Naive B cell (primary cell): ENCODE measurements at regions not wholly inside any gene's neighbourhood (a gene's known extent, or its start where the extent isn't known, plus 50 kb on each side); places are given as distances from the start of the nearest gene placed in this dataset.
A peak's percentile ranks its signal among the peaks of the same experiment; 100 is the strongest.

Experiments used
- ATAC-seq, 2 donors: fragments of 150-1000 bp; cut with Tn5 transposase; 2 replicates each; pipeline ENCODE4 v1.10.0; 2021; ENCODE audit warnings: low read depth in 2 of 2, mild to moderate bottlenecking in 2 of 2, moderate library complexity in 2 of 2
- DNase-seq: peaks from one replicate; pipeline ENCODE4 v3.0.0; 2022
- H3K27ac Mint-ChIP-seq, 6 donors: one replicate each; pipeline ENCODE4 v1.8.0; 2020 to 2022; ENCODE audit warnings: mild to moderate bottlenecking in 6 of 6, mixed read lengths in 6 of 6, moderate library complexity in 5 of 6, inconsistent platforms in 2 of 6
- H3K27me3 Mint-ChIP-seq, 3 donors: one replicate each; pipeline ENCODE4 v1.8.0; 2021 to 2022; ENCODE audit warnings: mixed read lengths in 3 of 3, mild to moderate bottlenecking in 1 of 3
- H3K36me3 Mint-ChIP-seq, 2 donors: one replicate each; pipeline ENCODE4 v1.8.0; 2020 to 2022; ENCODE audit warnings: mixed read lengths in 2 of 2, inconsistent platforms in 1 of 2, mild to moderate bottlenecking in 1 of 2
- H3K4me1 Mint-ChIP-seq, 3 donors: one replicate each; pipeline ENCODE4 v1.8.0; 2020 to 2022; ENCODE audit warnings: mixed read lengths in 3 of 3, inconsistent platforms in 1 of 3, mild to moderate bottlenecking in 1 of 3, moderate library complexity in 1 of 3
- H3K4me3 Mint-ChIP-seq, 8 donors: one replicate each; pipeline ENCODE4 v1.8.0; 2020 to 2022; ENCODE audit warnings: mild to moderate bottlenecking in 8 of 8, mixed read lengths in 8 of 8, moderate library complexity in 8 of 8, inconsistent platforms in 2 of 8
- H3K9me3 Mint-ChIP-seq, 7 donors: one replicate each; pipeline ENCODE4 v1.8.0; 2020 to 2022; ENCODE audit warnings: mixed read lengths in 7 of 7, mild to moderate bottlenecking in 5 of 7, inconsistent platforms in 2 of 7, moderate library complexity in 1 of 7

GRCh38 chr6:1127129-1127528, 184.8 kb upstream of the FOXQ1 start:
- no peak overlapping the region for H3K4me3 Mint-ChIP-seq

DNA sequence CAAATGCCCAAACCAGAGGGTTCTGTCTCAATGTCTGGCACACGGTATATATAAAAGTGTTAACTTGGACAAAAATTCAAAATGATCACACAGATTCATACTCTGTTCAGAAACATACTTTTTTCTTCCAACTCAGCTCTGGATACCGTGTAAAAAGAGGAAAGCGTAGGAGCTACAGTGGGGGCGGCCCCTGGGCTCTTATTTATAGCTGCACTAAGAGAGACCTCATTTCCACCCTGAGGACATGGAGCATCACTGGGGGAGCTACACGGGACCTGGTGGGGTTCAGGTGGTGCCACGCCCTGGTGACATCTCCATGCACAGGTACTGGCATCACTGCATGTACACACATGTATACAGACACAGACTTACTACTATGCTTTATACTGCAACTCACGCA, 185.9 kb upstream of the FOXQ1 start:
- DNase-seq, result no peak
- peaks cover 11 to 19% (median 13%) of the 10 kb centered on the region in 3 donors for H3K27me3 Mint-ChIP-seq
- H3K4me3 Mint-ChIP-seq, result no peak overlapping the region
- no peaks in the 10 kb centered on the region for H3K36me3 Mint-ChIP-seq
- H3K9me3 Mint-ChIP-seq, result peaks cover 0 to 5% (median 2%) of the 10 kb centered on the region in 7 donors
- no peak for ATAC-seq
- H3K27ac Mint-ChIP-seq, result no peak overlapping the region
- H3K4me1 Mint-ChIP-seq, result peaks cover 0 to 4% (median 3%) of the 10 kb centered on the region in 3 donors

More at GRCh38 chr6:1127129-1127528, 184.8 kb upstream of the FOXQ1 start:
- ATAC-seq (no peak), DNase-seq (no peak)
- H3K9me3 Mint-ChIP-seq, result peaks cover 0 to 5% (median 2%) of the 10 kb centered on the region in 7 donors
- peaks cover 14 to 18% (median 17%) of the 10 kb centered on the region in 3 donors for H3K27me3 Mint-ChIP-seq
- no peak overlapping the region for H3K27ac Mint-ChIP-seq
- H3K36me3 Mint-ChIP-seq, result no peaks in the 10 kb centered on the region
- peaks cover 0 to 4% (median 3%) of the 10 kb centered on the region in 3 donors for H3K4me1 Mint-ChIP-seq

DNA sequence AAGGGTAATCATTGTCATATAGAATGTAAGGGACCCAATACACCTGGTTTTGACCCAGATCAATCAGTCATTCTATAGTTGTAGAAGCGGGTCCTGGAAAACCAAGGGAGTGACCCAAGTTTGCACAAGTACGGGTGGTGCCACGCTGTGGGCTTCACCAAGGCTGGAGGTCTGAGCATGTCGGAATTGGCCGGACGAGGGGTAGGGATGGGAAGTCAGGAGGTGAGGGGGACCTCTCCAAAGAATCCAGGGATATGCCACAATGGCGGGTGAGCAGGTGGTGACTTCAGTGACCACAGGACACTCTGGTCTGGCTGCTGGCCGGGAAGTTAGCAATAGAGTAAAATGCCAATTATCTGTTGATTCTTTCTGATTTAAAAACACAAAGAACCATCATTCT, 186.6 kb upstream of the FOXQ1 start:
- Mint-ChIP-seq H3K4me3 (no peak overlapping the region), H3K9me3 (peaks cover 0 to 5% (median 2%) of the 10 kb centered on the region in 7 donors), H3K36me3 (no peaks in the 10 kb centered on the region), H3K4me1 (peaks cover 0 to 4% (median 3%) of the 10 kb centered on the region in 3 donors), H3K27ac (no peak overlapping the region), H3K27me3 (peaks cover 11 to 19% (median 13%) of the 10 kb centered on the region in 3 donors)
- DNase-seq (no peak), ATAC-seq (no peak)

DNA sequence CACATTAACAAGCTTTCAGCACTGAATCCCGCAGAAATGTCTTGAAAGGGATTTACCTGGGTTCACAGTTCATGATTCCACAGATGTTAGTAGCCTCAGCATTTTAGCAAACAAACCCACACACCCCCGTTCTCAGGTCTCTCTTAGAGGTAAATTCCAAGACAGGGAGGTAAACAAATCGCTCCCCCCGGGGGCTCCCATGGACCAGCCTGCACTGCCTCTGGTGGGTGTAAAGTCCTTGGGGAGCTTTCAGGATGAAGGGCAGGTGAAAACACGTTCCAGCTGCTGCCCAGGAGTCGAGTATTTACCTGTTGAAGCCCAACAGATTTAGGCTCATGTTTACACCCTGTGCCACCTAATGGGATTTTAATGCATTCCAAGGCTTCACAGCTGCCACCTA, 187.0 kb upstream of the FOXQ1 start:
- H3K36me3 Mint-ChIP-seq, result no peaks in the 10 kb centered on the region

DNA sequence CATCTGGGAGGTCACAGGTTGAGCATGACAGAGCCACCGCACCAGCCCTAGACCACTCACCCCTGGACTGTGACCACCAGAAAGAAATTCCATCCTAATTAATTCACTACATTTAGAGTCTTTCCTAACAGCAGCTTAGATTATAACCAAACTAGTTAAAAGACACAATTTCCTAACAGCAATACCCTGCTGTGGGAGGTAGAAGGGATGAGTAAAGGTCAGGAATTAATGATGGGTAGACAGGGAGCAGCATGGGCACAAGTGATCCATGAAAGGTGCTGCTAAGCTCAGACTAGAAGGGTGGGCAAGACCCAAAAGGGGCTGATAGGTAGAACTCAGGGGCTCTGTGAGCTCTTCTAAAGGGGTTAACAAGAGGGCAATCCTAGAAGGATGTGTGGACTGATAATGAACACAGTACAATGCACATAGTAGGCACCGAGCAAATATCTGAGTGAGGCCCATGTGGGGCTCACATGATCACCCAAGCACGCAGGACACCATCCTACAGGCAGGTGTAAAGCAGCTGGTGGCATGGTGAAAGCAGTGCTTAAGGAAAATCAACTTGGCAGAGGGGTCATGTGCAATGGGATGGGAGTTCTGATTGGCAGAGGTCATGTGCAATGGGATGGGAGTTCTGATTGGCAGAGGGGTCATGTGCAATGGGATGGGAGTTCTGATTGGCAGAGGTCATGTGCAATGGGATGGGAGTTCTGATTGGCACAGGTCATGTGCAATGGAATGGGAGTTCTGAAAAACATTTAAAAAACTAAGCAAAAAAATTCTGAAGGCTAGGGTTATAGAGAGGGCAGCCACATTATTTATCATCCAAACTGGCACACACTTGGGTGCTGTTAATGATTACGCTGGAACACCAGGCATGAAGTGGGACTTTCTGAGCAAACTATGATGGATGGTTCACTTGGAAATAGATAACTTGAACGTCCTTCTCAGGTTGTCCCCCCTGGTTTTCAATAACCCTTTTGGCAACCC, 188.2 kb upstream of the FOXQ1 start:
- Mint-ChIP-seq H3K4me3 (no peak overlapping the region), H3K27me3 (peaks cover 15 to 25% (median 24%) of the 10 kb centered on the region in 3 donors), H3K36me3 (no peaks in the 10 kb centered on the region), H3K27ac (peak overlapping the region in 1 of 6 donors; percentile 31), H3K4me1 (peaks cover 0 to 4% (median 3%) of the 10 kb centered on the region in 3 donors), H3K9me3 (peaks cover 0 to 7% (median 2%) of the 10 kb centered on the region in 7 donors)
- no peak for DNase-seq
- no peak for ATAC-seq

More for the DNA sequence above, 187.0 kb upstream of the FOXQ1 start:
- no peak for ATAC-seq
- no peak overlapping the region for H3K27ac Mint-ChIP-seq
- no peak overlapping the region for H3K4me3 Mint-ChIP-seq
- peaks cover 0 to 4% (median 3%) of the 10 kb centered on the region in 3 donors for H3K4me1 Mint-ChIP-seq
- peaks cover 0 to 5% (median 2%) of the 10 kb centered on the region in 7 donors for H3K9me3 Mint-ChIP-seq
- no peak for DNase-seq
- H3K27me3 Mint-ChIP-seq, result peaks cover 12 to 19% (median 14%) of the 10 kb centered on the region in 3 donors

DNA sequence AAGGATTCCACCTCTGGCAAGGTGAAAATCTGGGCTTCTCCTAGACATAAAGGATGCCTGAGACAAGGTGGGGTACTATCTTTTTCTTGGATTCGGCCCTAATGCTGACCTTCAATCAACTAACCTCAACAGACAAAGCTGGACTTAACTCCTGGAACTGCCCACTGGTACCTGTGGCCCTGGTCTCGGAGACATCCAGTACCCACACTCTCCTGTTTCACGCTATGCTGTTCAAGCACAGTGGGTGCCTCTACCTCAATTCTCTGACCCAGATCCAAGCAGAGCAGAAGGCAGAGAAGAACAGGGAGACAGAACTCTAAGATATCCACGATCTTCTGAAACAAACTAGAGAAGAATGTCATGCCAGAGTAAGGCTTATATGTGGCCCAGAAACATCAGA, 189.8 kb upstream of the FOXQ1 start:
- Mint-ChIP-seq H3K4me3 (no peak overlapping the region), H3K27me3 (peaks cover 17 to 27% (median 25%) of the 10 kb centered on the region in 3 donors), H3K9me3 (peaks cover 0 to 5% (median 2%) of the 10 kb centered on the region in 7 donors), H3K27ac (no peak overlapping the region), H3K36me3 (no peaks in the 10 kb centered on the region), H3K4me1 (no peaks in the 10 kb centered on the region)
- ATAC-seq, result no peak
- no peak for DNase-seq

- DNase-seq, result no peak
- Mint-ChIP-seq H3K4me3 (no peak overlapping the region), H3K27ac (no peak overlapping the region), H3K36me3 (no peaks in the 10 kb centered on the region), H3K27me3 (peaks cover 24 to 38% (median 36%) of the 10 kb centered on the region in 3 donors), H3K4me1 (no peaks in the 10 kb centered on the region), H3K9me3 (peaks cover 0 to 10% (median 0%) of the 10 kb centered on the region in 7 donors)
- ATAC-seq, result no peak
Measured at GRCh38 chr6:1118287-1118647, 193.6 kb upstream of the FOXQ1 start.

DNA sequence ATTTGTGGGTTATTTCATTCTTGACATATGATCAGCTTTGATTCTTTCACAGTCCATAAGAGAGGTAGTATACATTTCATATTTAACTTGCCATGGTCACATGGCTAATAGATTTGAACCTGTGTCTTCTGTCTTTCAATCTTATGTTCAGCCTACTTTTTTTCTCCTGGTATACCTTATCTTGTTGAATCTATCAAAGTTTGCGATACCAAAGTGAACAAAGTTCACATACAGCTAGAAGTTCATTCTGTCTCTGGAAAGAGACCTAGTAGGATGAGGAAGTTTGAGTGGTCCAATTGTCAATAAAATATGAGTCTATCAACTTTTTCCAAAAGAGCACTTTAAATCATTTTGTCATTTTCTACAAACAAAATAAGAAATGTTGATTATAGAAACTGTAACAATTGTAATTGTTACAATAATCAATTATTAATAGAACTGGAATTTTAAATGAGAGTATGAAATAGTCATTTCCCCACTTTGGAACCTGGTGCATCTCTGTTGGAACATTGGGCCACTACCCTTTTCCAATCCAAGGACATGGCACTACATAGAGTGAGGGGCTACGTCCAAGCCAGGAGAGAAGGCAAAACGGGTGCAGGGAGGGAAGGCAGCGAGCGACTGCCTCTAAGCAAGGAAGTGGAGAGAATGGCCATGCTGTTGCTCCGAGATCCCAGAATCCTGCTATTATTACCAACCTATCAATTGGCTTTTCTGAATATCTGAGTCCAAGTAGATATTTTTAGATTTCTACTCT, 194.2 kb upstream of the FOXQ1 start:
- peaks cover 23 to 38% (median 37%) of the 10 kb centered on the region in 3 donors for H3K27me3 Mint-ChIP-seq
- DNase-seq (no peak), ATAC-seq (no peak)
- H3K4me1 Mint-ChIP-seq, result no peaks in the 10 kb centered on the region
- H3K9me3 Mint-ChIP-seq, result peaks cover 0 to 10% (median 0%) of the 10 kb centered on the region in 7 donors
- H3K4me3 Mint-ChIP-seq, result no peak overlapping the region
- H3K27ac Mint-ChIP-seq, result no peak overlapping the region
- H3K36me3 Mint-ChIP-seq, result no peaks in the 10 kb centered on the region

- Mint-ChIP-seq H3K36me3 (no peaks in the 10 kb centered on the region), H3K27ac (no peak overlapping the region), H3K4me3 (no peak overlapping the region), H3K4me1 (no peaks in the 10 kb centered on the region), H3K9me3 (peaks cover 0 to 10% (median 0%) of the 10 kb centered on the region in 7 donors), H3K27me3 (peaks cover 28 to 38% (median 28%) of the 10 kb centered on the region in 3 donors)
- no peak for ATAC-seq
- DNase-seq, result no peak
Measured at GRCh38 chr6:1116149-1116548, 195.7 kb upstream of the FOXQ1 start.

DNA sequence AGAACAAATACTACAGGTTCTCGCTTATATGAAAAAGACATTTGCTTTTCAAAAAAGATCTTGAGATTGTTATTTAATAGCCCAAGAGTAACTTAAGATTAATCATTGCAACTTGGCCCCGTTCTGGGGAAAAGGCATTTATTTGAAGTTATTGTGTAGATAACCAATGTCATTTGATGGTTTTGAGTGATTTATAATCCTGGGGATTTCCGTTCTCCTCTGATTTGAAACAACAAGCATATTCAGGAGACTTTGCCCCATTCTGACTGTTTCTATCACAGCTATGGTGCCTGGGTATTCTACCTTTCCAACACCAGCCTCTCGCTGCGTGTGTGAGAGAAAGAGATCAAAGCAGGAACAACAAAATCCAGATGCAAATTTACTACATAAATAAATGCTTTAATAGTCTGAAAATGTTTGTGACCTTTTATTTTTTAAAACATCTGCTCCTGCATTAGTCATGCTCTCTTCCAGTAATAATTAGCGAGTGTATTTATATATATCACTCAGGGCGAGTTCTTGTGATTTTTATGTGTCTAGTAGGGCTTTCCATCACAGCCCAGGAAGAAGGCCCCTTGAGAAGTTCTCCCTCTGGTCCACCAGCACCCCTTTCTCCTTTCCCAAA, 197.9 kb upstream of the FOXQ1 start:
- ATAC-seq, result no peak
- H3K4me1 Mint-ChIP-seq, result no peaks in the 10 kb centered on the region
- H3K36me3 Mint-ChIP-seq, result no peaks in the 10 kb centered on the region
- peaks cover 0 to 10% (median 0%) of the 10 kb centered on the region in 7 donors for H3K9me3 Mint-ChIP-seq
- H3K27ac Mint-ChIP-seq, result no peak overlapping the region
- no peak for DNase-seq
- H3K4me3 Mint-ChIP-seq, result no peak overlapping the region
- H3K27me3 Mint-ChIP-seq, result peaks cover 23 to 29% (median 26%) of the 10 kb centered on the region in 3 donors

DNA sequence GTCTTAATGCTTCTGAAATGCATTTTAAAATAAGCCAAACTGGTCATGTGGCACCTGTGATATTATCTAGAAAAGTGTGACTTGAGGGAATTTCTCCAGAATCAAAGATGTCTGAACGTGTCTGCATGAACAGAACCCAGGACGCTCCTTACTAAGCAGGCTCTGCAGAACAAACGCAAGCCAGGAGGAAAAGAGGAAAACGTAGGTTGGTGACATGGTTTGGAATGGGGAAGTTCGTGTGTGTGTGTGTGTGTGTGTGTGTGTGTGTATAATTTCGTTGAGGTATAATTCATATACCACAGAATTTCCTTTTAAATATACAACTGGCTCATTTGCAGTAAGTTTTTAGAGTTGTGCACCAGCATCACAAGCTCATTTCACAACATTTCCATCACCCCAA, 200.5 kb upstream of the FOXQ1 start:
- ATAC-seq (no peak), DNase-seq (no peak)
- no peaks in the 10 kb centered on the region for H3K4me1 Mint-ChIP-seq
- H3K4me3 Mint-ChIP-seq, result no peak overlapping the region
- peaks cover 0 to 21% (median 6%) of the 10 kb centered on the region in 7 donors for H3K9me3 Mint-ChIP-seq
- peaks cover 0 to 12% of the 10 kb centered on the region in 2 donors for H3K36me3 Mint-ChIP-seq
- peak overlapping the region in 1 of 6 donors; percentile 93 for H3K27ac Mint-ChIP-seq
- H3K27me3 Mint-ChIP-seq, result peaks cover 18 to 43% (median 25%) of the 10 kb centered on the region in 3 donors

GRCh38 chr6:1110941-1111349, 201.0 kb upstream of the FOXQ1 start:
- H3K27me3 Mint-ChIP-seq, result peaks cover 15 to 39% (median 21%) of the 10 kb centered on the region in 3 donors
- H3K4me1 Mint-ChIP-seq, result no peaks in the 10 kb centered on the region
- ATAC-seq (no peak), DNase-seq (no peak)
- H3K4me3 Mint-ChIP-seq, result no peak overlapping the region
- H3K27ac Mint-ChIP-seq, result no peak overlapping the region
- H3K36me3 Mint-ChIP-seq, result peaks cover 0 to 12% of the 10 kb centered on the region in 2 donors
- H3K9me3 Mint-ChIP-seq, result peaks cover 0 to 23% (median 6%) of the 10 kb centered on the region in 7 donors

GRCh38 chr6:1110164-1110563, 201.7 kb upstream of the FOXQ1 start:
- Mint-ChIP-seq H3K36me3 (peaks cover 0 to 12% of the 10 kb centered on the region in 2 donors), H3K27ac (no peak overlapping the region), H3K9me3 (peaks cover 0 to 23% (median 6%) of the 10 kb centered on the region in 7 donors), H3K27me3 (peaks cover 9 to 32% (median 25%) of the 10 kb centered on the region in 3 donors), H3K4me1 (no peaks in the 10 kb centered on the region), H3K4me3 (no peak overlapping the region)
- DNase-seq (no peak), ATAC-seq (no peak)
